Epithelial cell of prostate (primary cell): ENCODE measurements at regions not wholly inside any gene's neighbourhood (a gene's known extent, or its start where the extent isn't known, plus 50 kb on each side); places are given as distances from the start of the nearest gene placed in this dataset.
A peak's percentile ranks its signal among the peaks of the same experiment; 100 is the strongest.

Experiments used
- DNase-seq: peaks from one replicate; pipeline ENCODE4 v3.0.0-alpha.2; 2011; ENCODE audit warnings: low read depth, low spot score
- H3K27ac ChIP-seq: fragments of 450-650 bp; 2 replicates; pipeline ENCODE4 v1.5.1; 2017; ENCODE audit warnings: mild to moderate bottlenecking

GRCh38 chr13:73158851-73159250 lies 100.0 kb downstream of the KLF5 start:
- peak overlapping the region; percentile 61 for H3K27ac ChIP-seq
- no peak for DNase-seq

- DNase-seq: no peak
- H3K27ac ChIP-seq: no peak overlapping the region
Observed at GRCh38 chr13:73157031-73157430, 98.2 kb downstream of the KLF5 start.

- DNase-seq: no peak
- H3K27ac ChIP-seq: no peak overlapping the region
Observed at GRCh38 chr13:73146707-73147106, 87.9 kb downstream of the KLF5 start.

DNA sequence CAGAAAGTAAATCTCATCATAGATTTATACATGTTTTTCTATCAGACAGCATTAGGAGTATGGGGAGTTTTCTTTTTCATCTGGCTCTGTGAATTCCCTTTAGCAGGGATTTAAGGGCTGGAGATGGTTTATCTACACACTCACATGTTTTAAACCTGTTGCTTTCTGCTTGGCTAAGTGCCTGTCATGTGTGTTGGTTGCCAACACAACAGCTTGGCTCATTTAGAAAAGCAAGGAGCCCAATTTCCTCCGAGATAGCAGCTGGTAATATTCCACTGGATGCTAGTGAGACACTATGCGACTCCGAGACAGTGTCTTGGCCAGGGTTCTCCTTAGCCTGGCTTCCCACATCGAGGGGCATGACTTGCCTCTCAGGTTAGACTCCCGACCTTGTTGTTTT lies 83.3 kb downstream of the KLF5 start:
- DNase-seq: no peak
- H3K27ac ChIP-seq: no peak overlapping the region

- H3K27ac ChIP-seq: no peak overlapping the region
- no peak for DNase-seq
Observed at GRCh38 chr13:73141292-73141771, 82.5 kb downstream of the KLF5 start.

GRCh38 chr13:73140801-73141200 lies 82.0 kb downstream of the KLF5 start:
- H3K27ac ChIP-seq: no peak overlapping the region

GRCh38 chr13:73138638-73139491 lies 80.1 kb downstream of the KLF5 start:
- H3K27ac ChIP-seq: peak overlapping the region; percentile 29
- no peak for DNase-seq

More at GRCh38 chr13:73140801-73141200, 82.0 kb downstream of the KLF5 start:
- no peak for DNase-seq

DNA sequence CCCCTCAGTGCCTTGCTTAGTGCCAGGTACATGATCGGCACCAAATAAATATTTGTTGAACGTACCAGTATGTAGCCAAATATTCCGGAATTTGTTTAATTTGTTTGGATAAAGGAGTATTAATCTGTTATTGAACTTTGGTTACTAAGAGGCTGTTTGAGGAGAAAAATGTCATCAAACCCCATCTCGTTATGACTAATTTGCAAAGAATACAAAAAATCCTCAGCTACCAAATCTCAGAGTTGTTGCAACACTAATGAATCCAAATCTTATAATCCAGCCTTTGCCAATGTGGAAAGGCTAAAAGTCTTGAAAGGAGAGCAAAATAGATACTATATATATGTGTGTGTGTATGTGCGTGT lies 79.5 kb downstream of the KLF5 start:
- peak overlapping the region; percentile 29 for H3K27ac ChIP-seq
- DNase-seq: no peak

GRCh38 chr13:73136776-73137175 lies 78.0 kb downstream of the KLF5 start:
- no peak overlapping the region for H3K27ac ChIP-seq
- DNase-seq: no peak

DNA sequence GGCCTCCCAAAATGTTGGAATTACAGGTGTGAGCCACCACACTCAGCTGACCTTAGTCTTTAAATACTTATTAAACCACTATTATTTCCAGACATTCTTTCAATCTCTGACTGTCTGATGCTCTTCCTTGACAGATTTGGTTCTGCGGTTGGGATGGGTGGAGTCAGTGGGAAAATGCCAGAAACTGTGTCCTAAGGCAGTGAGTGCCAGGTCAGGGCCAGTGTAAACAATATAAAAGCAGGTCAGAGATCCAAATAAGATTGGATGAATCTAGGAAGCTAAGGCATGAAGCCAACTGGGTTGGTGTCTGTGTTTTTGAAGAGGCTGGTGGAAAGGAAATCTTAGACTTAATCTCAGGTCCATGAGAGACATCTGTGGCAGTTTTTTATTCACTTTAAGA lies 74.7 kb downstream of the KLF5 start:
- DNase-seq: no peak
- H3K27ac ChIP-seq: no peak overlapping the region

GRCh38 chr13:73131247-73131646 lies 72.4 kb downstream of the KLF5 start:
- H3K27ac ChIP-seq: no peak overlapping the region
- no peak for DNase-seq

GRCh38 chr13:73129023-73129422 lies 70.2 kb downstream of the KLF5 start:
- DNase-seq: no peak
- no peak overlapping the region for H3K27ac ChIP-seq
